ENCODE measurements at regions not wholly inside any gene's neighbourhood (a gene's known extent, or its start where the extent isn't known, plus 50 kb on each side); places are given as distances from the start of the nearest gene placed in this dataset.
A peak's percentile ranks its signal among the peaks of the same experiment; 100 is the strongest.

DNA sequence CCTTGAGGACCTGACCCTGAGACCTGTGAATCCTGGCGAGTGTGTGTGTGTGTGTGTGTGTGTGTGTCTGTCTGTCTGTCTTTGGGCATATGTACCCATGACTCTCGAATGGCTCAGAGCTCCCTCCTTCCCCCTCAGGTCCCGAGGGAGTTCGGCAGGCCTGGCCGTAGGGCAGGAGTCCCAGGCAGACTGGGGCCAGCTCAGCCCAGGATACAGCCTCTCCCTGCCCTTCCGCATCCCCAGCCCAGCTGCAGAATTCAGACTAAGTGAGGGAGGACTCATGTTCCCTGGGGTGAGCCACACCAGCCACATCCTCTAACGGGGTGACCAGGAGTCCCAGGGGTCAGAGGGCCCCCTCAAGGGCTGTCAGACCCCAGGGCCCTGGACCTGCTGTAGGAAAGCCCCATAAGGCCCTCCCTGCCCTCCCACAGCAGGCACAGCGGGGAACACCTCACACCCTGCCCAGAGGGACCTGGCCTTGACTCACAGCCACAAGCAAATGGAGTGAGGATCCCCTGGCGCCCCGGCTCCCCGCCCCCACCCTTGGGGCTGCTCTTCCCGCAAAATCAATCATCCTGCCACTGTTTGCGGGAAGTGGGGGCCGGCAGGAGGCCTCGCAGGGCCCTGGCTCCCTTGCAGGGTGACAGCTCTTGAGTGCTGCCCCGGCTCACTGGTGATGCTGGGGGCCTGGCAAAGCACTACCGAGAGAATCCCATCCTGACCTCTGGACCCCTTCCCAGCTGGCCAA is 101.7 kb upstream of the CASZ1 start:
- DNase-seq: no peak

- no peak for DNase-seq
These were observed 102.5 kb upstream of the CASZ1 start for GRCh38 chr1:10898921-10899320.

DNA sequence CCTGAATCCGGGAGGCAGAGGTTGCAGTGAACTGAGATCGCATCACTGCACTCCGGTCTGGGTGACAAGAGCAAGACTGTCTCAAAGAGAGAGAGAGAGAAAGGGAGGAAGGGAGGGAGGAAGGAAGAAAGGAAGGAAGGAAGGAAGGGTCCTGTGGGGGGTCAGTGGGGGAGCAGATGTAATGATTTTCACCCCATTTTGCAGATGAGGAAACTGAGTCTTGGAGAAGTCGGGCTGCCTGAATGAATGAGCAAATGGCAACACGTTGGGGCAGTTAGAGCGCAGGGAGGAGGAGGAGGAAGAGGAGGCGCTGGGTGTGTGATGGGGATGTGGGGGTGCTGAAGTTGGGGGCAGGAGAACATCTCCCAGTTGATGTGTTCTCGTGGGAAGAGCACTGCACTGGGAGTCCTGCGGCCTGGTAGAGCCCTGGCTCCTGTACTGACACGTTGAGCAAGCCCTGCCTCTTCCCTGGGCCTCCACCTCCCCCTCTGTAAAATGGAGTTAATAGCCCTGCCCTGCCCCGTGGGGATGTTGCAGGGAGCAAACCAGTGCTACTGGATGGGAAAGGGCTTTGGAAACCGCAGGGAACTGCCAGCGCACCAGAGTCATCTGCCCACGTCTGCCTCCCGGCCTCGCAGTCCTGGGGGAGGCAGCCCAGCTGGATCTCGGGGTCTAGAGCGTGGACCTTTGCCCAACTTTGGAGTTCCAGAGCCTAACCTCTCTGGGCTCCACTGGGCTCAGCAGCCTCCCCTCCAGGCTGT is 103.2 kb upstream of the CASZ1 start:
- DNase-seq: no peak

DNA sequence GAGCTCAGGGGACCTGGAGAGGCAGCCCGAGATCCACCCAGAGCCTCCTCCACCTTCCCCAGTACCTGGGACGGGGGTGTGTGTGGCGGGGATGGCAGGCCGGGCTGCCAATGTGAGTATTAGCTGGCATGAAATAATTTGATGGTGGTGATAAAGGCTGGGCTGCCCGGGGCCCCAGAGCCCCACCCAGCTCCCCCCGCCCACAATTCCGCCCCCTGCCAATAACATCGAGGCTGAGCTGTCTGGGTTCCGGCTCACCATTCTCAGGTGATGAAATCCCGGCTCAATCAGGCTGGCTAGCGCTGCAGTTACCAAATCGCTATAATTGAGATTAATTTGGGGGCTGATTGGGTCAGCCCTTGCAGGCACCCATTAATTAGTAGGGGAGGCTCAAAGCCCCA is 103.8 kb upstream of the CASZ1 start:
- no peak for DNase-seq

GRCh38 chr1:10900691-10901090 is 104.2 kb upstream of the CASZ1 start:
- DNase-seq: no peak

GRCh38 chr1:10901091-10901890 is 104.8 kb upstream of the CASZ1 start:
- no peak for DNase-seq

DNA sequence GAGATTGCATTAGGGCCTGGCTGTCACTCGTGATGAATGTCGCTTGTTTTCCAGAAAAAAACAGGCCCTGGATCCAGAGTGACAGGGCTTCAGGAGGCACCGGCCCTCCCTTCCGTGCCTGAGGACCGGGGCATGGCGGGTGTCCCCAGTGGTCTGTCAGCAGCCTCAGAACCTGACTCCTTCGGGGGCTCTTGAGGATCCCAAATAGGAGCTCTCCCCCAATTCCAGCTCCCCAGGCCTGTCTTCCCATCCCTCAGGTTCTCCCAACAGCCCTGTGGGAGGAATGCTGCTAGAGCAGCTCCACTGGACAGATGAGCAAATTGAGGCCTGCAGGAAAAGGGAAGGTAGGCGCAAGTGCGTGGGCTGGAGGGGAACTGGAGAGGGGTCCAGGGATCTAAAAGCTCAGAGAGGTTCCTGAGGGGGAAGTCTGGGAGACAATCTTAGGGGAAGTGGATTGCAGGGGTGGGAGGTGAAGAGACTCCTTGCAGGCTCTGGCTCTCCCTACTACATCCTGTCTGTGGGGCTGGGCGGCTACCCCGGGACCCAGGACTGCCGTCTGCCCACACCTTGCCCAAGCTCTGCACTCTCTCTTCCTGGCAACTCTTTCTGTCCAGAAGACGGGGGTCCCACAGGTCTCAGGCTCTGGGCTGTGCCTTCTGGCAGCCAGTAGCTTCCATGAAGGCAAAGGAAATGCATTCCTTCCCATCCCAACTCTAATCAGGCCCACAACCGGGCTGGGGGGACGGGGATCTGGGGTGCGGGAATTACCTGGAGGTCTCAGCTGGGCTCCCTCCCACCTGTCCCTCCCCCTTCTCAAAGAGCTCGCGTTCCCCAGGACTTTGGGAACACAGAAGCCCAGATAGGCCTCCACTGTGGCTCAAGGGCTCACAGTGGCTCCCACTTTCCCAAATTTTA is 105.7 kb upstream of the CASZ1 start:
- DNase-seq: no peak

DNA sequence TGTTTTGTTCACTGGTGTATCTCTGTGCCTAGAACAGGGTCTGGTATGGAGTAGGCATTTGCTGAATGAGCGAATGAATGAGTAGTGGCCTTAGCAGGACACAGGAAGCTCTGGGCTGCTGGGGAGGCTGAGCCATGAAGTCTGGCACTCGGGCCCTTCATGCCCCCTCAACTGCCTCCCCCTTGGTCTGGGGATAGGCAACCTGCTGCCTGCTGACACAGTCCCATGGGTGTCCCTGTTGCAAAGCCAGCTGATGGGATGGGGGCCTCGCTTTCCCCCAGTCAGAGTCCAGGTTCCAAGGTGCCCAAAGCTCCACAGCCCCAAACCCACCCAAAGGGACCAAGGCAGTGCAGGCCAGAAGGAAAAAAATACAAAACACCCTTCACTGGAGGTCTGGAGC is 107.0 kb upstream of the CASZ1 start:
- DNase-seq: no peak

DNA sequence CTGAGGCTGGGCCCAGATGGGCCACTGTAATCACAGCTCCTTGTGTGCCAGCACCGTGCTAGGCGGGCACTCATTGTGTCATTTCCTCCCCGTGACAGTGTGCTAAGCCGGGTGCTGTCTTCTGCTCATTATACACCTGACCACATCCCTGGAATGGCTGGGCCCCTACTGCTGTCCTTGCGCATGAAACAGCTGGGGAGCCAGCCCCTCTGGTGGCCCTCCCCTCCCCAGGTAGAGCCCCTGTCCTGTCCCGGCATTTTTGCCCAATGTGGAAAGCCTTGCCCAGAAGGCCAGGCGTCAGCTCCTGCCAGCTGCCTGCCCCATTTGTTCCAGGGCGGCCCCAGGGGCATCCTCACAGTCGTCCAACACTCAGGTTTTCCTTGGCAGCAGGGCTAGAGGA is 107.4 kb upstream of the CASZ1 start:
- DNase-seq: no peak

DNA sequence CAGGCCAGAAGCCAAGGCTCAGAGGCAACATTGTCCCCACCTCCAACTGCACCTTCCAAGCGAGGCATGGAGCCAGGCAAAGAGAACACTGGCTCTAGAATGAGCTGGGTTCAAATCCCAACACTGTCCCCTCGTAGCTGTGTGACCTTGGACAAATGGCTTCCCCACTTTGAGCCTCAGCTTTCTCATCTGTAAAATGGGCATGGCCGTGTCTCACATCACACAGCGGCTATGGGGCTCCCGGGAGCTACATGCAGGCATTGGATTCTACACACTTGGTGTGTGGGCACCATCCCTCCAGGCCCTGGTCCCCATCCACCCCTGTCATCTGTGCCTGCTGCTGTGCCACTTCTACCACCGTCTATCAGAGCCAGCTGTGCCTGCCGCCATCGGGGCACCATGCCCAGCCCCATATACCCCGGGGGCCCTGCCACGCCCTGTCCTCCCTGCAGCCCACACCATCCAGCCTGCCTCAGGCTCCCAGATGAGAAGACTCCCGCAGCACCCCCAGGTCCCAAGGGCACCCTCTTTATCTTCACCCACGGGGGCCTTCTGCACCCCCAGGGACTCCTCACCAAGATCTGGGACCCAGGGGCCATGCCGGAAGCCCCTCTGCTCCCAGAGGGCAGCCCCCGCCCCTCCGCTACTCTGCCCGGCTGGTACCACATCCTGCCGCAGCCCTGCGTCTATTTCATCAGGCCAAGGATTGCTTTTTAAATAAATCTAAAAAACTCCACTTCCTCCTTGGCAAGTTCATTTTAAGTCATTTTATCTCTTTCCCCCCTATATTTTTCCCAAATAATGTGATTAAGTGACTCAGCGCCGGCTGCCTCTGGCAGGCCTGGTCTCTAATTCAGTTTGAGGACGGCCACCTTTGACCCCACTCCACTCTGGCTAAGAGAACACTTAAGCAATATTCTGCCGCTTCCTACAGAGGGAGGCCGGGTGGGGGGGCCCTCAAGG is 107.8 kb upstream of the TARDBP start:
- DNase-seq: no peak

GRCh38 chr1:10905841-10906655 is 106.4 kb upstream of the TARDBP start:
- DNase-seq: no peak

DNA sequence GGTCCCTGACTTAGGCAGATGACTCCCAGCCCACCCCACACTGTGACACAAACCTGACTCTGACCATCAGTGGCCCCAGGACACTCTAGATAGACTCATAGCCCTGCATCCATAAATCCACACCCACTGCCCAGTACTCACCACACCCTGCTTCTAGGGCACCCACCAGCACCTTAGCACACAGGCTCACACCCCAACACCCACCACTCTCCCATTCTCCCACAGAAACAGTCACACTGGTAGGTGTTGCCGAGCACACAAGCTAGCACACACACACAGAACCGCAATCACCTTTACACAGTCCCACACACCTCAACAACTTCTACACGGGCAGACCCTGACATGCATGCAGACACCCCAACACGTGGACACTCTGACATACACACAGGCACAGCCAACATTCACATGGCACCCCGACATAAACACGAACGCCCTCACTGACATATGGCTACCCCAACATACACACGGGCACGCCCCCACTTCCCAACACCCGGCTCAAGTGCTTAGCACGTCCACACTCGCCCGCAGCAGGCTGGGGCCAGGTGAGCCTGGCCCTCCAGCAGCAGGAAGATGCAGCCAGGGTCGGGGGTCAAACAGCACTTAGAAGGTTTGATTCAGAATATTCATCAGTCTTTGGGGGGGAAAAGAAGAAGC is 105.5 kb upstream of the TARDBP start:
- DNase-seq: no peak

GRCh38 chr1:10908266-10908665 is 104.2 kb upstream of the TARDBP start:
- DNase-seq: no peak

GRCh38 chr1:10909697-10910680 is 102.5 kb upstream of the TARDBP start:
- DNase-seq: peak; percentile 71

DNA sequence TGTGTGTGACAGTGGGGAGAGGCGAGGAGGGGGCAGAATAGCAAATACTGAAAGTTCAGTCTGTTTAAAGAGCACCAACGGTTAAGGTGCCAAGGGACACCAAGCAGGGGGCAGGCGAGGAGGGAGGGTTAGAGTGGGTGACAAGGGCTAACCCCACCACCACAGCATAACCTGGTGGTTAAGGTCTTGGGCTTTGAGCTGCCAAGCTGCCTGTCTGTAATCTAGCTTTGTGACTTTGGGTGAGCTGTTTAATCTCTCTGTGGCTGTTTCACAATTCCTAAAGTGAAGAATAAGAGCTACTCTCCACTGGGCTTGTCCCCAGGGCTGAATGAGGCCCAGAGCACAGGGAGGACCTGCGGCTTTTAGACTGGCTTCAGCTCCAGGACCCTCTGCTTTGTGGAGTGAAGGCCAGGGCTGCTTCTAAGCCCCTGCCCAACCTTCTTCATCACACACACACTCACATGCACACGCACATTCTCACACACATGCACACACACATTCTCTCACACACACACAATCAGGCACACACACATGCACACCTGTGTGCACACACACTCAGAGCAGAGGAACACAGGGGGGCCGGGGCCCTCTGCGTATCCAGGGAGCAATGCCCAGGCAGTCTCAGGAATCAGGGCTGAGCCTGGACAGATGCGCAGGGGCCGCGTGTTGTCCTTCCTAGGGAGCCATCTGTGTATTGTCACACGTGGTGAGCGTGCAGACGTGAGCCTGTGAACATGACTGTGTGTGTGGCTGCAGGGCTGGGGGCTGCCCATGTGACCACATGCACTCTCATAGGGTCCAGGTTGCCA is 101.6 kb upstream of the TARDBP start:
- DNase-seq: no peak

DNA sequence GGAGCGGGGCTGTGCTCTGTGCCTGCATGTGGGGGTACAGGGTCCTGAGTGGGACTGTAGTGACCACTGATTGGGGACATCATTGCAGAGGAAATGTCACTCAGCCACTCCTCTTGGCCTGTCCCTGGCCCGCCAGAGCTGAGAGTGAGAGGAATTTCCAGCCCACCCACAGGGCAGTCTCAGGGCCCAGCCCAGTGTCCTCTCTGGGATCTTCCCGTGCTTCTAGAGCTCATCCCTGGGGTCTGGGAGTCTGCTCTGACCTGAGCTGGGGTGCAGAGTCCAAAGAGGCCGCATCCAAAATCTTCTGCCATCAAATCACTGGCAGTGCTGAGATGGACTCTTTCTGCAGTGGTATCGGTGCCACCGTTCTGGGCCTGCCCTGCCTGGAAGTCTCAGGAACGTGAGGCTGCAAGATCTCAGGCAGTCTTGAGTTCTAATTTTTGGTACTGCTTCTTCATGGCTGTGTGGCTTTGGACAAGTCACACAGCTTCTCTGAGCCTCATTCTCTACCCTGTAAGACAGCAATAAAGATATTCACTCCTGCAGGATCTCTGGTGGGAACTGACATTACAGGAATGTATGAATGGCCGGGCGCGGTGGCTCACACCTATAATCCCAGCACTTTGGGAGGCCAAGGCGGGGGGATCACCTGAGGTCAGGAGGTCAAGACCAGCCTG is 100.8 kb upstream of the TARDBP start:
- DNase-seq: no peak

DNA sequence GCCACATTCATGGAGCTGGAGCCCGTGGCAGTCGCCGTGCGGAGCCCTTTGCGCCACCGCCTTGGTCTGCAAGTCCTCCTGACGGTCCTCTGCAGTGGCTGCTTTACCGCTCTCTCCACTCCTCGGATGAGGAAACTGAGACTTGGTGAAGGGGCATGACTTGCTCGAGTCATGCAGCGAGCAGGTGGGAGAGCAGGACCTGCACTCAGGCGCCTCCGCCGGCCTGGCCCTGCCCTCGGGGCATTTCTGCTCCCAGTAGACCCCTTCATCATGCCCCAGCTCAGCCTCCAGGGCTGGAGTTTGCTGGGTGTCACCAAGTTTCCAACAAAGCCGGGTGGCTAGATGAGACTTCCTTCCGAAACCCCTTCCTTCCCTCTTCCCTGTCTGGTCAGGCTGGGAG is 100.0 kb upstream of the TARDBP start:
- DNase-seq: no peak
